ENCODE measurements at regions not wholly inside any gene's neighbourhood (a gene's known extent, or its start where the extent isn't known, plus 50 kb on each side); places are given as distances from the start of the nearest gene placed in this dataset.

- TF ChIP-seq CTCF (conservative IDR thresholded peaks at IDR 0.05; ENCODE audit: low read length): no peak
- no peak overlapping the region for H3K4me3 ChIP-seq (ENCODE audit: low read length)
- DNase-seq (ENCODE audit: low read depth): peak; percentile 97
These were observed 108.7 kb downstream of the EN1 start for GRCh38 chr2:118738524-118739308.

DNA sequence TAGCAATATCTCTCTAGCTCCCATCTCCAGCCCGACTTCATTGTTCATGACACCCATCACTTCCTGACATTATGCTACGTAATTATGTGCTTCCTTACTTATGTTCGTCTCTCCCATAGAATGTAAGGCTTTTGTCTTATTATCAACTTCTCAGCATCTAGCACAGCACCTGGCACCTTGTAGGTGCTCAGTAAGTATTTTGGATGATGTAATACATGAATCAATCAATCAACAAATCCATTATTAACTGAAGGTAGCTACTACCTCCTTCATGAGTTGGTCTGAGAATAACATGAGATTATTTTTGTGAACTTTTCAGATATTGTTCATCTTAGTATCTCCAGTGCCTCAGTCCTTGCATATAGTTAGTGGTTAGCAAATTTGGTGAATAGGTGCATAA, 109.3 kb downstream of the EN1 start:
- no peak overlapping the region for H3K4me3 ChIP-seq (ENCODE audit: low read length)
- TF ChIP-seq CTCF (conservative IDR thresholded peaks at IDR 0.05; ENCODE audit: low read length): no peak
- DNase-seq (ENCODE audit: low read depth): no peak

DNA sequence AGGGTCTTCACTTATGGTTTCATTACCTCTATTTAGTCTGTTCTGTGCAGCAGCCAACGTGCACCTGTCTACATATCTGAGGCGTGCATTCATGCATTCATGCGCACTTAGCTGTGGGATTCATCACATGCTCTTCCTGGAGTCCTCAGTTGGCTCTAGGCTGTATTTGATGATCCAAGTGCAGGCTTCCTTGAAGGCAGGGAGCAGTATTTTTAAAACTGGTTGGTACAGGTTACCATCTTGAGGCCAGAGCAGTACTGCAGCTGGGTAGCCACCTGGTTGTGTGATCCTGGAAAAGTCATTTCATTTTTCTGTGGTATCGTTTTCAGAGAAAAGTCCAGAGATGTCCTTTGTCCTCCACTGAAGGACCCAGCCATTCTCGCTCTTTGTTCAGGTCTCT, 109.8 kb downstream of the EN1 start:
- no peak for TF ChIP-seq CTCF (conservative IDR thresholded peaks at IDR 0.05; ENCODE audit: low read length)

DNA sequence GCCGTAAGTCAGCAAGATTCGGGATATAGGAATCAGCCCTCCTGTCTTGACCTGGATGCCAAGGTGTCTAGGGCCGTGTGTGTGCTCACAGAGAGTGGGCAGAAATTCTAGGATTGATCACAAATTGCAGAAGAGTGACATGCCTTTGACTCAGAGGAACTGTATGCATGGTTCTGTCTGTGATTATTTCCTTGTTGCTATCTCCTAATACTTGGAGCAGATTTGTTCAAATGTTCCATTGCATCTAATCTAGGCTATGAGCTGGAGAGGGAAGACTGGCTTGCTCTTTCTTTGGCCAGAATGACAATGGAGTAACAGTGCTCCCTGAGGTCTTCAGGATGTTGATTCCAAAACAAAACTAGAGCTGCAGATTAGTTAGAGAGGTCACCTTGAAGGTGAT, 115.0 kb downstream of the EN1 start:
- DNase-seq (ENCODE audit: low read depth): peak; percentile 19
- no peak overlapping the region for H3K4me3 ChIP-seq (ENCODE audit: low read length)
- no peak for TF ChIP-seq CTCF (conservative IDR thresholded peaks at IDR 0.05; ENCODE audit: low read length)

More for the DNA sequence above, 109.8 kb downstream of the EN1 start:
- DNase-seq (ENCODE audit: low read depth): no peak
- no peak overlapping the region for H3K4me3 ChIP-seq (ENCODE audit: low read length)

GRCh38 chr2:118731413-118731812, 116.0 kb downstream of the EN1 start:
- H3K4me3 ChIP-seq (ENCODE audit: low read length): no peak overlapping the region
- no peak for TF ChIP-seq CTCF (conservative IDR thresholded peaks at IDR 0.05; ENCODE audit: low read length)
- no peak for DNase-seq (ENCODE audit: low read depth)

- H3K4me3 ChIP-seq (ENCODE audit: low read length): no peak overlapping the region
- no peak for TF ChIP-seq CTCF (conservative IDR thresholded peaks at IDR 0.05; ENCODE audit: low read length)
- DNase-seq (ENCODE audit: low read depth): no peak
These were observed 117.0 kb downstream of the EN1 start for GRCh38 chr2:118730405-118730804.

DNA sequence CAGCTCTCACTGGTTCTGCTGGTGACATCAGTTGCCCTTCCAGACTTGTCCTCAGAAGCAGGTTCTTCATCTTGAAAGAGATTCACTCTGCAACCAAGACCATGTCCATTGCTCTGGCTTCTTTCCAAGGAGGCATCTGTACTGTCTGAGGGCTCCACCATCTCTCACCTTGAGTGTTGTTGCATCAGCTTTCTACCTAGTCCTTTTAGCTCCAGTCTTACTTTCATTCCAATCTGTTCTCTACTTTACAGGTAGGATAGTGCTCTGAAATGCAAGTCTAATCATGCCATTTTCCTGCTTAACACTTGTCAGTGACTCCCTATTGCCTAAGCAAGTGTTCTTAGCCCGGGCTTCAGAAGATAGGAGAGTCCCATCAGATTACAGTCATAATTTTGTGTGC, 117.7 kb downstream of the EN1 start:
- H3K4me3 ChIP-seq (ENCODE audit: low read length): no peak overlapping the region
- no peak for DNase-seq (ENCODE audit: low read depth)
- TF ChIP-seq CTCF (conservative IDR thresholded peaks at IDR 0.05; ENCODE audit: low read length): no peak
